Esophagus muscularis mucosa (tissue), 2 donors: ENCODE measurements at regions not wholly inside any gene's neighbourhood (a gene's known extent, or its start where the extent isn't known, plus 50 kb on each side); places are given as distances from the start of the nearest gene placed in this dataset.

ENCODE experiments used
- EP300 ChIP-seq: sonication (generic); formaldehyde crosslinking; IDR thresholded peaks from one replicate; pipeline ENCODE4 v1.6.1; 2017; ENCODE audit warnings: antibody characterized with exemption
- POLR2A ChIP-seq: fragments of 450-650 bp; IDR thresholded peaks from one replicate; pipeline ENCODE4 v1.6.1; 2017; ENCODE audit warnings: antibody characterized with exemption, moderate library complexity, mild to moderate bottlenecking, low read depth

DNA sequence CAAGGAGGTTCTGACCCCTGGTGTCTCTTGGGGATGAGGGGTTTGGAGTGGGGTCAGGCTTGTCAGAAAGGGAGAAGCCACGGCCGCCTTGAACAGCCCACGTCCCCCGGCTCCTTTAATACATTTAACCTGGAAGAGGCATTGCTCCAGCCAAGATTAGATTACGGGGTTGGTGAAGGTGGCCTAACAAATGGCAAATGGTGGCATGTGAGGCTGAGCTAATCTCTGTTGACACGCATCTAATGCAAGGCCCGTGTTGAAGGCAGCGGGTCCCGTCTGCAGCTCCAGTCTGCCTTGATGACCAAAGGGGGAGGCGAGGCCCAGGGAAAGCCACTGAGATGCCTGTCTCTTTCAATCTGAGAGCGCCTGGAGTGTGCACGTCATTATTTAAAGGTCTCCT lies 673.7 kb upstream of the TBX3 start:
- TF ChIP-seq POLR2A (no peak), EP300 (no peak)
